RWPE1 (cell line): ENCODE measurements at regions not wholly inside any gene's neighbourhood (a gene's known extent, or its start where the extent isn't known, plus 50 kb on each side); places are given as distances from the start of the nearest gene placed in this dataset.
"Not testable (repeated sequence)": the region's sequence is repeated elsewhere in the genome, so short reads cannot be mapped to it uniquely, and the experiment has no call there.

Source experiments
- CTCF ChIA-PET: fragments of 350-600 bp; sonication (Branson Sonifier 250); formaldehyde crosslinking; extraction: SDS; loops from one replicate; lab custom pipeline; 2021; lab: Yijun Ruan, JAX
- POLR2A ChIA-PET: fragments of 400-600 bp; formaldehyde crosslinking; extraction: SDS; loops from one replicate; lab custom pipeline; 2020; ENCODE audit warnings: antibody characterized with exemption; ENCODE audit not compliant: low non-redundant PET; lab: Yijun Ruan, JAX
- DNase-seq: peaks from one replicate; pipeline ENCODE4 v3.0.0; 2012; ENCODE audit warnings: low spot score
- H3K27ac ChIP-seq: fragments of 450-650 bp; 2 replicates; pipeline ENCODE4 v1.5.1; 2017
- TF ChIP-seq, protein P1 (sequence below): fragments of 450-650 bp; conservative IDR thresholded peaks from 2 replicates; pipeline ENCODE4 v1.5.1; 2017; ENCODE audit warnings: low read depth, mild to moderate bottlenecking

DNA sequence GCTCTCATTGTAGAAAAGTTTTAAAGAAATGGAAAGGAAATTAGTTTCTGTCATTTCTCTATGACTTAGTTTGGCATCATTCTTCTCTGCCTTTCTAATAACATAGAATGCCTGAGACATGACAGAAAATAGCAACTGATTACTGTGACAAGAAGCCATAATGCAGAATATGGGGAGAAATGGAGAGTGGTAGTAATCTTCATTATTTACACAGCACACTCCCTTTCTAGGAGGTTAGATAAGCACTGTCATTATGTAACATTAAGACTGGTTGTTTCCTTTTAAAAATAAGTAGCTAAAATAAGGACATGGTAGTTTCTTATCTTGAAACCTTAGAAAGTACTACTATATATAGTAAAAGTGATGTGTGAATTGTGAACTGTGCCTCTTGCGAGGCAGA, 1227.9 kb upstream of the PABPC4L start:
- POLR2A ChIA-PET = no interaction called here
- no peak for DNase-seq
- TF ChIP-seq, protein P1, sequence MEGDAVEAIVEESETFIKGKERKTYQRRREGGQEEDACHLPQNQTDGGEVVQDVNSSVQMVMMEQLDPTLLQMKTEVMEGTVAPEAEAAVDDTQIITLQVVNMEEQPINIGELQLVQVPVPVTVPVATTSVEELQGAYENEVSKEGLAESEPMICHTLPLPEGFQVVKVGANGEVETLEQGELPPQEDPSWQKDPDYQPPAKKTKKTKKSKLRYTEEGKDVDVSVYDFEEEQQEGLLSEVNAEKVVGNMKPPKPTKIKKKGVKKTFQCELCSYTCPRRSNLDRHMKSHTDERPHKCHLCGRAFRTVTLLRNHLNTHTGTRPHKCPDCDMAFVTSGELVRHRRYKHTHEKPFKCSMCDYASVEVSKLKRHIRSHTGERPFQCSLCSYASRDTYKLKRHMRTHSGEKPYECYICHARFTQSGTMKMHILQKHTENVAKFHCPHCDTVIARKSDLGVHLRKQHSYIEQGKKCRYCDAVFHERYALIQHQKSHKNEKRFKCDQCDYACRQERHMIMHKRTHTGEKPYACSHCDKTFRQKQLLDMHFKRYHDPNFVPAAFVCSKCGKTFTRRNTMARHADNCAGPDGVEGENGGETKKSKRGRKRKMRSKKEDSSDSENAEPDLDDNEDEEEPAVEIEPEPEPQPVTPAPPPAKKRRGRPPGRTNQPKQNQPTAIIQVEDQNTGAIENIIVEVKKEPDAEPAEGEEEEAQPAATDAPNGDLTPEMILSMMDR = no peak
- no peak overlapping the region for H3K27ac ChIP-seq
- CTCF ChIA-PET = no interaction called here

DNA sequence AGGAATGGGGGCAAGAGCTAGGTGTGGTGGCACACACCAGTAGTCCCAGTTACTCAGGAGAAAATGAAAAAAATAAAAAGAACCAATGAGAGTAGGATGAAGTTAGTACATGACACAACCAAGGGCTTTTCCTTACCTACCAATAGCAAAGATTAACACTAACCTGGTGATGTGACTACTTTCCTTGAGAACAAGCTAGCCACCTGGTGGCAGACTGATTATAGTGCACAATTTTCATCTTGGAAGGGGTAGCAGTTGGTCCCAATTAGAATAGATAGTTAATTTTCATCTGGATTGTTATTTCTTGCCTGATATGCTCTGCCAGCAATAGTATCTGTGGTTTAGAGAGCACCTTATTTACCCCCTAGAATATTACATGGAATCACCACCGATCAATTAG, 1216.8 kb upstream of the PABPC4L start:
- DNase-seq = peak; percentile 1
- TF ChIP-seq, protein P1 = no peak
- ChIA-PET POLR2A (no interaction called here), CTCF (no interaction called here)
- no peak overlapping the region for H3K27ac ChIP-seq

DNA sequence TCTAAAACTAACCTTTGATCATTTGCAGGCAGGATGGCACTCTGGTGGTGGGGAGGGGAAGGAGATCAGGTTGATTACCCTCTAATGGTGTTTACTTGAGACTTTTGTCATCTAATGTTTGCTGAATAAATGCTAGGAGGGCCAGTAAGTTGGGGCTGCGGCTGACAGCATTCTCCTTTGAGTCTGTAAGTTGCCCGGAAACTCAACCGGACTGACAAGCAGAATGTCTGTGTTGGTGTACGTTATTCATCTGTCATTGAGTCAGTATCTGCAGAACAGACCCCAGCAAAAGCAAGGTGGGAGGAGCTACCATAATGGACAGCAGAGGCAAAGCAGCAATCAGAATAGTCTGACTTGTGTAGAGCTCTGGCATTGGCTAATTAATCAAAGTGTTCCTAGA, 1210.6 kb upstream of the PABPC4L start:
- no peak overlapping the region for H3K27ac ChIP-seq
- no peak for DNase-seq
- TF ChIP-seq, protein P1 = no peak
- CTCF ChIA-PET = no interaction called here
- POLR2A ChIA-PET = no interaction called here

DNA sequence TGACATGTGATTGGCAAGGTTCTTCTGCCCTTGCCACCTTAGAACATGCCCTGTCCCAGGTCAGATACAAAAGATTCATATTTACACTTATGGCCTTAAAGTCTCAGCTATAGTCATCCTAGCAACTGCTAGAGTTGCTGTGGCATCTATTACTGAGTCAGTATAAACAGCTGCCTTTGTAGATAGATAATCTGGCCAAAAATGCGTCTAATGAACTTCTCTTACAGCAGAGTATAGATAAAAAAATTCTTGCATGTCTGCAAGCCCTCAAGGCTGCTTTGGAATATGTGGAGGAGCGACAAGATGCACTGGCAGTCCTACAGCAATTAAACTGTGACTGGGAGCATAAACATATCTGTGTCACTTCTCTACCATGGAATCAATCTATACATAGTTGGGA, 1209.7 kb upstream of the PABPC4L start:
- DNase-seq = no peak
- TF ChIP-seq, protein P1 = no peak
- H3K27ac ChIP-seq = no peak overlapping the region
- ChIA-PET POLR2A (no interaction called here), CTCF (no interaction called here)

DNA sequence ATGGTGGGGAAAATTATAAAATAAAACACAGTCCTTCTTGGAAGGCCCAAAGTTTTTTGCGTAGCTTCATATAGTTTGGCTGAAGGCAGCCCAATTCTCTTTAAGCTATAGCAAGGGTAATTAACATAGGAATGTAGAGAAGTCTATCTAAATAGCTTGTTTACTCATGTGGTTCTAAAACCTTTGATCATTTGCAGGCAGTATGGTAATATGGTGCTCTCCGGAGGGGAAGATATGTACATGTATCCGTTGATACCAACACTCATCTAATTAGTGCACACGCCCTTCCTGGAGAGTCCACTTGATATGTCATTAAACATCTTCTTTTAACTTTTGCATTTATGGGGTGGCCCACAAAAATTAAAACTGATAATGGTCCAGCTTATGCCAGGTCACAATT, 1207.7 kb upstream of the PABPC4L start:
- H3K27ac ChIP-seq, CTCF ChIA-PET, DNase-seq, POLR2A ChIA-PET: not testable (repeated sequence)

DNA sequence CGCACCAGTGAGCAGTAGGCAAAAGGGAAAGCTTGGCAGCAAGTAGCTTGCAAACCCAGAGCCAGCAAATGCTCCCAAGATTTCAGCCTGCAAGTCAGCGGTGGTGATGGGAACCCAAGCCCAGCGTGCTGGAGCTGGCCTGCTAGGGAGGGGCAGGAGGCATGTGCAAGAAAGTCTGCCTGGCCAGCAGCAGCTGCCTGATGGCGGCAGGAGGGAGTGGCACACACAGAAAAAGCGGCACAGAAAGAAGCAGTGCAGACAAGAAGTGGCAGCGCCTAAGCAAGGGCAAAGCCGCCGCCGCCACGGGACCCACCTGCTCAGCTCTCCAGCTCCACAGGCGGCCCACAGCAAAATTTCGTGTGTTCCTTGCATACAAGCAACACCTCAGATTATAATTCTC, 1206.5 kb upstream of the PABPC4L start:
- POLR2A ChIA-PET = no interaction called here
- H3K27ac ChIP-seq = no peak overlapping the region
- TF ChIP-seq, protein P1 = no peak
- CTCF ChIA-PET = no interaction called here
- no peak for DNase-seq

DNA sequence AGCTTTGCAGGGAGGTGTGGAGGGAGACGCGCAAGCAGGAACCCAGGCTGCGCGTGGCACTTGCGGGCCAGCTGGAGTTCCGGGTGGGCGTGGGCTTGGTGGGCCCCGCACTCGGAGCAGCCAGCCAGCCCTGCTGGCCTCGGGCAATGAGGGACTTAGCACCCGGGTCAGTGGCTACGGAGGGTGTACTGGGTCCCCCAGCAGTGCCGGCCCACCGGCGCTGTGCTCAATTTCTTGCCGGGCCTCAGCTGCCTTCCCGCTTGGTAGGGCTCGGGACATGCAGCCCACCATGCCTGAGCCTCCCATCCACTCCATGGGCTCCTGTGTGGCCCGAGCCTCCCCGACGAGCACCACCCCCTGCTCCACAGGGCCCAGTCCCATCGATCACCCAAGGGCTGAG, 1205.0 kb upstream of the PABPC4L start:
- DNase-seq, POLR2A ChIA-PET: not testable (repeated sequence)

More for the DNA sequence above, 1205.0 kb upstream of the PABPC4L start:
- CTCF ChIA-PET, H3K27ac ChIP-seq: not testable (repeated sequence)
